SK-N-SH (cell line): ENCODE measurements at regions not wholly inside any gene's neighbourhood (a gene's known extent, or its start where the extent isn't known, plus 50 kb on each side); places are given as distances from the start of the nearest gene placed in this dataset.

ENCODE experiments used
- CTCF ChIA-PET: fragments of 300-600, 350-600 bp; formaldehyde crosslinking; extraction: SDS; loops from one replicate; lab custom pipeline; 2021; lab: Yijun Ruan, JAX
- POLR2A ChIA-PET: fragments of 350-600 bp; sonication (Branson Sonifier 250); formaldehyde crosslinking; extraction: SDS; loops from one replicate; lab custom pipeline; 2020; ENCODE audit warnings: antibody characterized with exemption, inconsistent platforms; lab: Yijun Ruan, JAX
- DNase-seq: peaks from one replicate; pipeline ENCODE4 v3.0.0; 2012
- H2AFZ ChIP-seq: fragments of 200-600 bp; sonication (generic); 2 replicates; pipeline ENCODE4 v1.8.1; 2016; ENCODE audit warnings: antibody characterized with exemption, mild to moderate bottlenecking, low read depth
- H3F3A ChIP-seq: fragments of 200-600 bp; sonication (generic); replicated peaks from 2 replicates; pipeline ENCODE3; 2016; ENCODE audit warnings: antibody characterized with exemption, mild to moderate bottlenecking; ENCODE audit not compliant: insufficient read depth
- H3K27ac ChIP-seq, 2 experiments: fragments of 200-500 bp in 1 of 2; fragments of 200-600 bp in 1 of 2; sonication (Bioruptor generic) in 1 of 2; sonication (generic), shearing (Covaris generic) in 1 of 2; 2 replicates each; pipeline versions ENCODE4 v1.5.1 to v1.6.1; 2014 to 2016; ENCODE audit warnings: low read depth in 2 of 2, inconsistent platforms in 1 of 2, low read length in 1 of 2, mild to moderate bottlenecking in 1 of 2, mixed read lengths in 1 of 2
- H3K27me3 ChIP-seq: fragments of 200-600 bp; sonication (generic), shearing (Covaris generic); 2 replicates; pipeline ENCODE4 v1.6.1; 2016; ENCODE audit warnings: mixed run types; ENCODE audit not compliant: insufficient read depth
- H3K36me3 ChIP-seq, 2 experiments: fragments of 200-500 bp in 1 of 2; fragments of 200-600 bp in 1 of 2; sonication (Bioruptor generic) in 1 of 2; sonication (generic) in 1 of 2; replicated peaks in 1 of 2; 2 replicates each; pipeline versions ENCODE3 to v1.5.1; 2014 to 2016; ENCODE audit warnings: low read length in 1 of 2, mild to moderate bottlenecking in 1 of 2; ENCODE audit not compliant: insufficient read depth in 2 of 2, control insufficient read depth in 1 of 2
- H3K4me1 ChIP-seq, 2 experiments: fragments of 200-500 bp in 1 of 2; fragments of 200-600 bp in 1 of 2; sonication (Bioruptor generic) in 1 of 2; sonication (generic), shearing (Covaris generic) in 1 of 2; 2 replicates each; pipeline versions ENCODE4 v1.5.1 to v1.6.1; 2014 to 2016; ENCODE audit warnings: low read depth in 1 of 2, low read length in 1 of 2, mixed run types in 1 of 2; ENCODE audit not compliant: insufficient read depth in 2 of 2, control insufficient read depth in 1 of 2
- H3K4me2 ChIP-seq: fragments of 200-600 bp; sonication (generic), shearing (Covaris generic); 2 replicates; pipeline ENCODE4 v1.6.1; 2017; ENCODE audit warnings: mixed run types
- H3K4me3 ChIP-seq, 2 experiments: fragments of 200-500 bp in 1 of 2; fragments of 200-600 bp in 1 of 2; sonication (Bioruptor generic) in 1 of 2; sonication (generic), shearing (Covaris generic) in 1 of 2; 2 replicates each; pipeline versions ENCODE4 v1.5.1 to v1.8.1; 2014 to 2016; ENCODE audit warnings: low read depth in 2 of 2, inconsistent platforms in 1 of 2, low read length in 1 of 2, mild to moderate bottlenecking in 1 of 2, mixed read lengths in 1 of 2, moderate library complexity in 1 of 2
- H3K79me2 ChIP-seq: fragments of 200-600 bp; sonication (generic); 2 replicates; pipeline ENCODE4 v1.8.1; 2017; ENCODE audit warnings: mild to moderate bottlenecking; ENCODE audit not compliant: insufficient read depth
- H3K9ac ChIP-seq: fragments of 200-600 bp; sonication (generic); 2 replicates; pipeline ENCODE4 v1.6.1; 2017; ENCODE audit warnings: mixed run types
- H3K9me2 ChIP-seq: fragments of 200-600 bp; sonication (generic); 2 replicates; pipeline ENCODE4 v1.6.1; 2017; ENCODE audit warnings: mixed run types
- H3K9me3 ChIP-seq: fragments of 200-600 bp; sonication (generic); 2 replicates; pipeline ENCODE4 v1.6.1; 2017; ENCODE audit warnings: mixed run types, mild to moderate bottlenecking, moderate library complexity
- H4K20me1 ChIP-seq: fragments of 200-600 bp; sonication (generic); 2 replicates; pipeline ENCODE4 v1.6.1; 2017; ENCODE audit warnings: mild to moderate bottlenecking, mixed run types; ENCODE audit not compliant: insufficient read depth
- CHD2 ChIP-seq: fragments of 150-350 bp; IDR thresholded peaks from 2 replicates; pipeline ENCODE4 v1.6.1; 2018; ENCODE audit warnings: low read length; ENCODE audit not compliant: partially characterized antibody
- CTCF ChIP-seq: fragments of 200-600 bp; sonication (generic); IDR thresholded peaks from 2 replicates; pipeline ENCODE4 v1.6.1; 2017; ENCODE audit warnings: antibody characterized with exemption, mild to moderate bottlenecking, moderate library complexity
- EZH2phosphoT487 ChIP-seq: fragments of 200-600 bp; sonication (generic); IDR thresholded peaks from 2 replicates; pipeline ENCODE4 v1.6.1; 2017; ENCODE audit warnings: low read depth, mixed run types, mild to moderate bottlenecking, antibody characterized with exemption, moderate library complexity, borderline replicate concordance
- FOSL2 ChIP-seq: IDR thresholded peaks from 2 replicates; pipeline ENCODE4 v1.4.0; 2012; ENCODE audit warnings: low read depth, mild to moderate bottlenecking, moderate library complexity, borderline replicate concordance
- FOXJ3 ChIP-seq: sonication (generic); formaldehyde crosslinking; IDR thresholded peaks from 2 replicates; pipeline ENCODE4 v1.5.1; 2020; ENCODE audit warnings: mild to moderate bottlenecking, missing genetic modification reagents
- GABPA ChIP-seq: IDR thresholded peaks from 2 replicates; pipeline ENCODE4 v1.4.0; 2012; ENCODE audit warnings: low read depth, mild to moderate bottlenecking
- MEF2A ChIP-seq: IDR thresholded peaks from 2 replicates; pipeline ENCODE4 v1.4.0; 2012; ENCODE audit warnings: low read depth, borderline replicate concordance
- NRF1 ChIP-seq: IDR thresholded peaks from 2 replicates; pipeline ENCODE4 v1.6.1; 2012; ENCODE audit warnings: low read depth, mild to moderate bottlenecking, low read length
- POLR2AphosphoS5 ChIP-seq: IDR thresholded peaks from 2 replicates; pipeline ENCODE4 v1.6.1; 2012; ENCODE audit warnings: low read depth, low read length
- RCOR1 ChIP-seq: fragments of 150-350 bp; IDR thresholded peaks from 2 replicates; pipeline ENCODE4 v1.6.1; 2017; ENCODE audit warnings: antibody characterized with exemption, low read length
- RXRA ChIP-seq: IDR thresholded peaks from 2 replicates; pipeline ENCODE4 v1.4.0; 2012; ENCODE audit warnings: low read depth, mild to moderate bottlenecking, borderline replicate concordance
- TAF1 ChIP-seq: IDR thresholded peaks from 2 replicates; pipeline ENCODE4 v1.6.1; 2012; ENCODE audit warnings: low read depth, mild to moderate bottlenecking, low read length, moderate library complexity, borderline replicate concordance
- TEAD4 ChIP-seq: IDR thresholded peaks from 2 replicates; pipeline ENCODE4 v1.4.0; 2012; ENCODE audit warnings: mild to moderate bottlenecking, borderline replicate concordance; ENCODE audit not compliant: insufficient read depth
- USF2 ChIP-seq: fragments of 150-350 bp; IDR thresholded peaks from 2 replicates; pipeline ENCODE4 v1.6.1; 2017; ENCODE audit warnings: antibody characterized with exemption, low read length, low read depth, borderline replicate concordance
- YY1 ChIP-seq: IDR thresholded peaks from 2 replicates; pipeline ENCODE4 v1.4.0; 2012; ENCODE audit warnings: low read depth, mild to moderate bottlenecking
- ZBTB33 ChIP-seq: IDR thresholded peaks from 2 replicates; pipeline ENCODE4 v1.4.0; 2012; ENCODE audit warnings: low read depth, borderline replicate concordance
- WGBS: methylation state at CpG from one replicate; pipeline ENCODE4 v1.1.6; 2017; ENCODE audit warnings: low lambda C conversion rate; 5-methylcytosine and 5-hydroxymethylcytosine counted together
- TF ChIP-seq, protein P1 (sequence below): IDR thresholded peaks from 2 replicates; pipeline ENCODE4 v1.4.0; 2012; ENCODE audit warnings: low read depth, borderline replicate concordance
- TF ChIP-seq, protein P2 (sequence below): IDR thresholded peaks from 2 replicates; pipeline ENCODE4 v1.4.0; 2012; ENCODE audit warnings: low read depth
- TF ChIP-seq, protein P3 (sequence below): fragments of 150-350 bp; IDR thresholded peaks from 2 replicates; pipeline ENCODE4 v1.6.1; 2016; ENCODE audit warnings: mild to moderate bottlenecking, low read depth, low read length
- TF ChIP-seq, protein P4 (sequence below): IDR thresholded peaks from 2 replicates; pipeline ENCODE4; 2012

GRCh38 chr4:136573460-136573859 is 958.8 kb downstream of the PCDH18 start:
- H3K4me2 ChIP-seq = no peak overlapping the region
- no peak overlapping the region for H3K9ac ChIP-seq
- no peaks in the 10 kb centered on the region for H3K9me3 ChIP-seq
- no peaks in the 10 kb centered on the region for H3K79me2 ChIP-seq
- H3F3A ChIP-seq = no peaks in the 10 kb centered on the region
- no peak for TF ChIP-seq CHD2
- TF ChIP-seq RCOR1 = no peak
- TF ChIP-seq NRF1 = no peak
- no peak for TF ChIP-seq EZH2phosphoT487
- no peak for TF ChIP-seq YY1
- TF ChIP-seq, protein P1, sequence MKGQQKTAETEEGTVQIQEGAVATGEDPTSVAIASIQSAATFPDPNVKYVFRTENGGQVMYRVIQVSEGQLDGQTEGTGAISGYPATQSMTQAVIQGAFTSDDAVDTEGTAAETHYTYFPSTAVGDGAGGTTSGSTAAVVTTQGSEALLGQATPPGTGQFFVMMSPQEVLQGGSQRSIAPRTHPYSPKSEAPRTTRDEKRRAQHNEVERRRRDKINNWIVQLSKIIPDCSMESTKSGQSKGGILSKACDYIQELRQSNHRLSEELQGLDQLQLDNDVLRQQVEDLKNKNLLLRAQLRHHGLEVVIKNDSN = no peak
- no peak for TF ChIP-seq GABPA
- TF ChIP-seq USF2 = no peak
- TF ChIP-seq FOSL2 = no peak
- TF ChIP-seq ZBTB33 = no peak
- TF ChIP-seq RXRA = no peak
- TF ChIP-seq, protein P2, sequence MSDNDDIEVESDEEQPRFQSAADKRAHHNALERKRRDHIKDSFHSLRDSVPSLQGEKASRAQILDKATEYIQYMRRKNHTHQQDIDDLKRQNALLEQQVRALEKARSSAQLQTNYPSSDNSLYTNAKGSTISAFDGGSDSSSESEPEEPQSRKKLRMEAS = no peak
- TF ChIP-seq FOXJ3 (CRISPR knock-in tag) = no peak
- no peaks in the 10 kb centered on the region for H4K20me1 ChIP-seq
- no peaks in the 10 kb centered on the region for H3K9me2 ChIP-seq
- no peak overlapping the region for H2AFZ ChIP-seq
- POLR2A ChIA-PET = no interaction called here
- H3K27ac ChIP-seq = no peak overlapping the region
- DNase-seq = no peak
- CTCF ChIA-PET = no interaction called here
- no peaks in the 10 kb centered on the region for H3K27me3 ChIP-seq
- no peak overlapping the region for H3K4me3 ChIP-seq
- H3K36me3 ChIP-seq = no peaks in the 10 kb centered on the region
- WGBS = 45% methylated on average over 4 of the region's 4 CpGs
- no peaks in the 10 kb centered on the region; a peak in 1 of 4 replicates for H3K4me1 ChIP-seq

GRCh38 chr4:136571315-136571714 is 961.0 kb downstream of the PCDH18 start:
- H3K4me1 ChIP-seq = no peaks in the 10 kb centered on the region; a peak in 1 of 4 replicates
- no peak overlapping the region for H3K4me2 ChIP-seq
- H3K4me3 ChIP-seq = no peak overlapping the region
- H3K9me3 ChIP-seq = no peaks in the 10 kb centered on the region
- H3F3A ChIP-seq = no peaks in the 10 kb centered on the region
- DNase-seq = no peak
- 19% methylated on average over 3 of the region's 3 CpGs for WGBS
- no peak overlapping the region for H3K9ac ChIP-seq
- H3K27ac ChIP-seq = no peak overlapping the region
- H3K36me3 ChIP-seq = no peaks in the 10 kb centered on the region
- no peak overlapping the region for H2AFZ ChIP-seq
- ChIA-PET CTCF (no interaction called here), POLR2A (no interaction called here)
- no peaks in the 10 kb centered on the region for H4K20me1 ChIP-seq
- no peaks in the 10 kb centered on the region for H3K27me3 ChIP-seq
- H3K9me2 ChIP-seq = no peaks in the 10 kb centered on the region
- no peaks in the 10 kb centered on the region for H3K79me2 ChIP-seq
- TF ChIP-seq TAF1 (no peak), POLR2AphosphoS5 (no peak), MEF2A (no peak), RXRA (no peak), CTCF (no peak), TEAD4 (no peak), FOXJ3 (CRISPR knock-in tag) (no peak), NRF1 (no peak), CHD2 (no peak), FOSL2 (no peak)
- TF ChIP-seq, protein P3, sequence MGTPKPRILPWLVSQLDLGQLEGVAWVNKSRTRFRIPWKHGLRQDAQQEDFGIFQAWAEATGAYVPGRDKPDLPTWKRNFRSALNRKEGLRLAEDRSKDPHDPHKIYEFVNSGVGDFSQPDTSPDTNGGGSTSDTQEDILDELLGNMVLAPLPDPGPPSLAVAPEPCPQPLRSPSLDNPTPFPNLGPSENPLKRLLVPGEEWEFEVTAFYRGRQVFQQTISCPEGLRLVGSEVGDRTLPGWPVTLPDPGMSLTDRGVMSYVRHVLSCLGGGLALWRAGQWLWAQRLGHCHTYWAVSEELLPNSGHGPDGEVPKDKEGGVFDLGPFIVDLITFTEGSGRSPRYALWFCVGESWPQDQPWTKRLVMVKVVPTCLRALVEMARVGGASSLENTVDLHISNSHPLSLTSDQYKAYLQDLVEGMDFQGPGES = no peak
- TF ChIP-seq, protein P4, sequence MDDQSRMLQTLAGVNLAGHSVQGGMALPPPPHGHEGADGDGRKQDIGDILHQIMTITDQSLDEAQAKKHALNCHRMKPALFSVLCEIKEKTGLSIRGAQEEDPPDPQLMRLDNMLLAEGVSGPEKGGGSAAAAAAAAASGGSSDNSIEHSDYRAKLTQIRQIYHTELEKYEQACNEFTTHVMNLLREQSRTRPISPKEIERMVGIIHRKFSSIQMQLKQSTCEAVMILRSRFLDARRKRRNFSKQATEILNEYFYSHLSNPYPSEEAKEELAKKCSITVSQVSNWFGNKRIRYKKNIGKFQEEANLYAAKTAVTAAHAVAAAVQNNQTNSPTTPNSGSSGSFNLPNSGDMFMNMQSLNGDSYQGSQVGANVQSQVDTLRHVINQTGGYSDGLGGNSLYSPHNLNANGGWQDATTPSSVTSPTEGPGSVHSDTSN = no peak
